ENCODE measurements at regions not wholly inside any gene's neighbourhood (a gene's known extent, or its start where the extent isn't known, plus 50 kb on each side); places are given as distances from the start of the nearest gene placed in this dataset.

GRCh38 chr9:38278457-38278856 is 114.0 kb upstream of the ALDH1B1 start:
- H4K20me1 ChIP-seq (replicated peaks; ENCODE audit: insufficient read depth), result no peaks in the 10 kb centered on the region
- H3K27me3 Mint-ChIP-seq (ENCODE audit: insufficient read depth, low read depth, poor library complexity), result peaks cover 4% of the 10 kb centered on the region
- no peaks in the 10 kb centered on the region for H3K36me3 ChIP-seq (ENCODE audit: insufficient read depth)
- H3K9me2 ChIP-seq (ENCODE audit: insufficient read depth), result no peaks in the 10 kb centered on the region
- no peaks in the 10 kb centered on the region for H3F3A ChIP-seq (replicated peaks; ENCODE audit: low read depth)
- H3K27me3 ChIP-seq (ENCODE audit: insufficient read depth), result no peaks in the 10 kb centered on the region
- TF ChIP-seq, protein P1, sequence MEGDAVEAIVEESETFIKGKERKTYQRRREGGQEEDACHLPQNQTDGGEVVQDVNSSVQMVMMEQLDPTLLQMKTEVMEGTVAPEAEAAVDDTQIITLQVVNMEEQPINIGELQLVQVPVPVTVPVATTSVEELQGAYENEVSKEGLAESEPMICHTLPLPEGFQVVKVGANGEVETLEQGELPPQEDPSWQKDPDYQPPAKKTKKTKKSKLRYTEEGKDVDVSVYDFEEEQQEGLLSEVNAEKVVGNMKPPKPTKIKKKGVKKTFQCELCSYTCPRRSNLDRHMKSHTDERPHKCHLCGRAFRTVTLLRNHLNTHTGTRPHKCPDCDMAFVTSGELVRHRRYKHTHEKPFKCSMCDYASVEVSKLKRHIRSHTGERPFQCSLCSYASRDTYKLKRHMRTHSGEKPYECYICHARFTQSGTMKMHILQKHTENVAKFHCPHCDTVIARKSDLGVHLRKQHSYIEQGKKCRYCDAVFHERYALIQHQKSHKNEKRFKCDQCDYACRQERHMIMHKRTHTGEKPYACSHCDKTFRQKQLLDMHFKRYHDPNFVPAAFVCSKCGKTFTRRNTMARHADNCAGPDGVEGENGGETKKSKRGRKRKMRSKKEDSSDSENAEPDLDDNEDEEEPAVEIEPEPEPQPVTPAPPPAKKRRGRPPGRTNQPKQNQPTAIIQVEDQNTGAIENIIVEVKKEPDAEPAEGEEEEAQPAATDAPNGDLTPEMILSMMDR (conservative IDR thresholded peaks at IDR 0.05; ENCODE audit: low read depth in 2 of 2), result no peak
- TF ChIP-seq EZH2 (IDR thresholded peaks at IDR 0.05; ENCODE audit: low read depth, unreplicated experiment), result no peak
- H3K9me3 Mint-ChIP-seq, result no peaks in the 10 kb centered on the region
- no peaks in the 10 kb centered on the region for H3K79me2 ChIP-seq (replicated peaks; ENCODE audit: insufficient read depth)
- H2AFZ ChIP-seq, result peak overlapping the region; percentile 38; the same call in 1 of the 2 replicates
- no peak overlapping the region for H3K4me2 ChIP-seq
- no peaks in the 10 kb centered on the region for H3K36me3 Mint-ChIP-seq (ENCODE audit: low read depth)
- no peak overlapping the region for H3K4me3 Mint-ChIP-seq
- ATAC-seq, result no peak
- DNase-seq (ENCODE audit: low spot score), result no peak
- H3K27ac ChIP-seq (ENCODE audit: low read depth), result no peak overlapping the region
- peaks cover 13% of the 10 kb centered on the region for H3K4me1 Mint-ChIP-seq
- no peaks in the 10 kb centered on the region; the same call in 1 of the 2 replicates for H3K4me1 ChIP-seq (ENCODE audit: insufficient read depth)
- no peak overlapping the region for H3K27ac Mint-ChIP-seq
- no peak overlapping the region for H3K4me3 ChIP-seq

DNA sequence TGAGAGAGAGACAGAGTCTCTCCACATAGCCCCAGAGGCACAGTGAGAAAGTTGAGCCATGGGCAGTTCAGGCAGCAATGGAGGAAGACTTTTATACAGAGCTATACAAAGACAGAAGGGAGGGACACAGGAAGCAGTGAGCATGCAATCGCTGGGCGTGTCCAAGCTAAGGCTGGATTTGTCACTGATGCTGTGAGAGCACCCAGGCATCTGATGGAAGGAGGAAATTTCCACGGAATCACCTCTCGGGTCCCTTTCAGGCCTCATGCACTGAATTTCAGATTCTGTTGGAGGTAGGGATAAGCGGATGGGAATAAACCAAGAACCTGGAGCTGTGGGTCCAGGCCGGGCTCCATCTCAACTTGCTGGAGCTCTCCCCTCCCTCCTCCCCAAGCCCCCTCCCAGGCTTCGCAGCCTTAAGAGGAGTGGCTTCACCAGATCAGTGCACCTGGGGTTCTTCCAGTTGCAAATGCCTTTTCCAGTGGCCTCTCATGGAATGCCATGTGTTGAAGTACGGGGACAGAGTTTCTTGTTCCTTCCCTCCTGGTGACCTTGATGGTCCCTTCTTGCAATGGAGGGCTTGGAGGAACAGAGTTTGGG is 114.8 kb upstream of the ALDH1B1 start:
- H3K27me3 Mint-ChIP-seq (ENCODE audit: insufficient read depth, low read depth, poor library complexity), result peaks cover 4% of the 10 kb centered on the region
- Histone ChIP-seq H3K4me3 (no peak overlapping the region), H4K20me1 (replicated peaks; ENCODE audit: insufficient read depth) (no peaks in the 10 kb centered on the region), H3K4me2 (no peak overlapping the region), H3F3A (replicated peaks; ENCODE audit: low read depth) (no peaks in the 10 kb centered on the region), H3K4me1 (ENCODE audit: insufficient read depth) (no peaks in the 10 kb centered on the region; the same call in 1 of the 2 replicates), H3K36me3 (ENCODE audit: insufficient read depth) (no peaks in the 10 kb centered on the region), H3K9me2 (ENCODE audit: insufficient read depth) (no peaks in the 10 kb centered on the region), H3K27me3 (ENCODE audit: insufficient read depth) (no peaks in the 10 kb centered on the region), H3K27ac (ENCODE audit: low read depth) (no peak overlapping the region), H3K79me2 (replicated peaks; ENCODE audit: insufficient read depth) (no peaks in the 10 kb centered on the region), H2AFZ (peak overlapping the region; percentile 38)
- no peak overlapping the region for H3K4me3 Mint-ChIP-seq
- no peak overlapping the region for H3K27ac Mint-ChIP-seq
- ATAC-seq (no peak; the same call in 1 of the 3 replicates), DNase-seq (ENCODE audit: low spot score) (peak; percentile 24)
- no peaks in the 10 kb centered on the region for H3K36me3 Mint-ChIP-seq (ENCODE audit: low read depth)
- H3K4me1 Mint-ChIP-seq, result peaks cover 13% of the 10 kb centered on the region
- H3K9me3 Mint-ChIP-seq, result no peaks in the 10 kb centered on the region
- no peak for TF ChIP-seq EZH2phosphoT487 (IDR thresholded peaks at IDR 0.05; ENCODE audit: unreplicated experiment)
- no peak for TF ChIP-seq REST (IDR thresholded peaks at IDR 0.05; ENCODE audit: unreplicated experiment)
- no peak for TF ChIP-seq NANOG (IDR thresholded peaks at IDR 0.05; ENCODE audit: borderline replicate concordance)
- TF ChIP-seq POLR2AphosphoS5 (IDR thresholded peaks at IDR 0.05; ENCODE audit: low read depth), result no peak
- TF ChIP-seq, protein P2, sequence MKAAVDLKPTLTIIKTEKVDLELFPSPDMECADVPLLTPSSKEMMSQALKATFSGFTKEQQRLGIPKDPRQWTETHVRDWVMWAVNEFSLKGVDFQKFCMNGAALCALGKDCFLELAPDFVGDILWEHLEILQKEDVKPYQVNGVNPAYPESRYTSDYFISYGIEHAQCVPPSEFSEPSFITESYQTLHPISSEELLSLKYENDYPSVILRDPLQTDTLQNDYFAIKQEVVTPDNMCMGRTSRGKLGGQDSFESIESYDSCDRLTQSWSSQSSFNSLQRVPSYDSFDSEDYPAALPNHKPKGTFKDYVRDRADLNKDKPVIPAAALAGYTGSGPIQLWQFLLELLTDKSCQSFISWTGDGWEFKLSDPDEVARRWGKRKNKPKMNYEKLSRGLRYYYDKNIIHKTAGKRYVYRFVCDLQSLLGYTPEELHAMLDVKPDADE (IDR thresholded peaks at IDR 0.05), result no peak
- no peak for TF ChIP-seq EZH2 (IDR thresholded peaks at IDR 0.05; ENCODE audit: low read depth, unreplicated experiment)
- no peak for TF ChIP-seq ZNF331 (CRISPR knock-in tag; IDR thresholded peaks at IDR 0.05; ENCODE audit: low read depth)
- no peak for TF ChIP-seq ZNF114 (CRISPR knock-in tag; IDR thresholded peaks at IDR 0.05)
- no peak for TF ChIP-seq JUNB (IDR thresholded peaks at IDR 0.05; ENCODE audit: unreplicated experiment)
- TF ChIP-seq CREB1 (CRISPR knock-in tag; IDR thresholded peaks at IDR 0.05; ENCODE audit: low read depth), result no peak

All from GM23338 (cell line).